NOMO-1 (cell line): ENCODE measurements at regions not wholly inside any gene's neighbourhood (a gene's known extent, or its start where the extent isn't known, plus 50 kb on each side); places are given as distances from the start of the nearest gene placed in this dataset.
A peak's percentile ranks its signal among the peaks of the same experiment; 100 is the strongest.

Experiments
- DNase-seq, 2 experiments: peaks; one replicate each; lab custom pipeline; 2025; ENCODE audit not compliant: unreplicated experiment in 2 of 2; lab: John Stamatoyannopoulos, UW

GRCh38 chr2:164109006-164109405 lies 373.2 kb upstream of the FIGN start:
- DNase-seq = no peak

GRCh38 chr2:164103271-164103670 lies 367.5 kb upstream of the FIGN start:
- no peak for DNase-seq

- no peak for DNase-seq
Observed at GRCh38 chr2:164102366-164102765, 366.6 kb upstream of the FIGN start.

GRCh38 chr2:164091673-164092072 lies 355.9 kb upstream of the FIGN start:
- no peak for DNase-seq

GRCh38 chr2:164090533-164090932 lies 354.7 kb upstream of the FIGN start:
- DNase-seq = no peak

- no peak for DNase-seq
Observed at GRCh38 chr2:164084066-164084465, 348.3 kb upstream of the FIGN start.

- DNase-seq = no peak
Observed at GRCh38 chr2:164080486-164080885, 344.7 kb upstream of the FIGN start.

GRCh38 chr2:164079258-164079657 lies 343.4 kb upstream of the FIGN start:
- no peak for DNase-seq

- no peak for DNase-seq
Observed at GRCh38 chr2:164078421-164078820, 342.6 kb upstream of the FIGN start.

GRCh38 chr2:164073101-164074074 lies 337.6 kb upstream of the FIGN start:
- no peak for DNase-seq

- no peak for DNase-seq
Observed at GRCh38 chr2:164069540-164069939, 333.7 kb upstream of the FIGN start.

- DNase-seq = no peak
Observed at GRCh38 chr2:164068063-164068462, 332.3 kb upstream of the FIGN start.

GRCh38 chr2:164066095-164066494 lies 330.3 kb upstream of the FIGN start:
- no peak for DNase-seq

- no peak for DNase-seq
Observed at GRCh38 chr2:164065038-164065437, 329.2 kb upstream of the FIGN start.

- DNase-seq = peak; percentile 5 to 32
Observed at GRCh38 chr2:164061129-164061746, 325.4 kb upstream of the FIGN start.

GRCh38 chr2:164060031-164060430 lies 324.2 kb upstream of the FIGN start:
- DNase-seq = no peak

- DNase-seq = no peak
Observed at GRCh38 chr2:164055623-164056022, 319.8 kb upstream of the FIGN start.

- no peak for DNase-seq
Observed at GRCh38 chr2:164054651-164055050, 318.8 kb upstream of the FIGN start.

- no peak for DNase-seq
Observed at GRCh38 chr2:164053021-164053420, 317.2 kb upstream of the FIGN start.

GRCh38 chr2:164052006-164052405 lies 316.2 kb upstream of the FIGN start:
- DNase-seq = no peak

GRCh38 chr2:164048729-164049128 lies 312.9 kb upstream of the FIGN start:
- DNase-seq = no peak

GRCh38 chr2:164046040-164046439 lies 310.2 kb upstream of the FIGN start:
- no peak for DNase-seq
